ENCODE measurements at regions not wholly inside any gene's neighbourhood (a gene's known extent, or its start where the extent isn't known, plus 50 kb on each side); places are given as distances from the start of the nearest gene placed in this dataset.

DNA sequence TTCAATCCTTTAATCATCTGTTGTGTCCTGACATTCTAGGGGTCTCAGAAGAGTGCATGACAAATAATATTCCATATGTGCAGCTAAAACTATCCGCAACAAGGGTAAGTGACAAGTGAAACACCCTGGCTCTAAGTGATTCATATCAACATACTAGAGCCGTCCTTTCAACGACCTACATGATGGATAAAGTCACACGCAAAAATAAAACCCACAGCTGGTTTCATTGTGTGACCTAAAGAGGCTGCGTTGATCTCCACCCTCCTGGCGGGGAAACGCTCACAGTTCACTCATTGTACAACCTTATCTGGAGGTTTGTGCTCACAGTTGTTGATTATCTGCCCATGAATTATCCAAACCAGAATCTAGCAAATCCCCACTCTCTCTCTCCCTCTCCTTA lies 365.3 kb upstream of the PKN2 start:
- H3K36me3 ChIP-seq: no peaks in the 10 kb centered on the region
- intact Hi-C loops (cut with DNase I): no loop called here

DNA sequence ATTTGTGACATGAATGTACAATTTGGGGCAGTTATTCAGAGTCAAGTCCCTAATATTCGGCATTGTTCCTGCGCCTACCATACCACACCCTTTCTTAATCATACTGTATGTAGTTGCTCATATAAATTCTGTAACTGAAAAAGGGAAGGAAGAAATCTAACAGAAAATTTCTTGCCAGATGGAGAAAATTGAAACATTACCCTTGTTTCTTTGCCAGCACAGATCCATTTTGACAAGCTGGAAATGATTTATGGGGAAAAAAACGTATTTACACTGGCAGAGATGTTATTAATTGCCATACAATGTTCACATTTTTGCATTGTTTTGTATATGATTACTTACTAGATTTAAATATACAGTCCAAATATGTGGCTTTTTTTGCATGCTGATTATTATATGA lies 363.8 kb upstream of the PKN2 start:
- no peaks in the 10 kb centered on the region for H3K27me3 ChIP-seq
- no peaks in the 10 kb centered on the region for H3K9me3 ChIP-seq
- DNase-seq (ENCODE audit: extremely low spot score in 2 of 2): no peak
- TF ChIP-seq POLR2AphosphoS5 (IDR thresholded peaks at IDR 0.05; ENCODE audit: insufficient read depth in 1 of 2, low read depth in 1 of 2): no peak
- no peak for TF ChIP-seq POLR2A (IDR thresholded peaks at IDR 0.05)
- TF ChIP-seq, protein P1, sequence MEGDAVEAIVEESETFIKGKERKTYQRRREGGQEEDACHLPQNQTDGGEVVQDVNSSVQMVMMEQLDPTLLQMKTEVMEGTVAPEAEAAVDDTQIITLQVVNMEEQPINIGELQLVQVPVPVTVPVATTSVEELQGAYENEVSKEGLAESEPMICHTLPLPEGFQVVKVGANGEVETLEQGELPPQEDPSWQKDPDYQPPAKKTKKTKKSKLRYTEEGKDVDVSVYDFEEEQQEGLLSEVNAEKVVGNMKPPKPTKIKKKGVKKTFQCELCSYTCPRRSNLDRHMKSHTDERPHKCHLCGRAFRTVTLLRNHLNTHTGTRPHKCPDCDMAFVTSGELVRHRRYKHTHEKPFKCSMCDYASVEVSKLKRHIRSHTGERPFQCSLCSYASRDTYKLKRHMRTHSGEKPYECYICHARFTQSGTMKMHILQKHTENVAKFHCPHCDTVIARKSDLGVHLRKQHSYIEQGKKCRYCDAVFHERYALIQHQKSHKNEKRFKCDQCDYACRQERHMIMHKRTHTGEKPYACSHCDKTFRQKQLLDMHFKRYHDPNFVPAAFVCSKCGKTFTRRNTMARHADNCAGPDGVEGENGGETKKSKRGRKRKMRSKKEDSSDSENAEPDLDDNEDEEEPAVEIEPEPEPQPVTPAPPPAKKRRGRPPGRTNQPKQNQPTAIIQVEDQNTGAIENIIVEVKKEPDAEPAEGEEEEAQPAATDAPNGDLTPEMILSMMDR (IDR thresholded peaks at IDR 0.05): no peak
- H3K4me3 ChIP-seq: no peak overlapping the region
- H3K36me3 ChIP-seq: no peaks in the 10 kb centered on the region
- no peak overlapping the region for H3K27ac ChIP-seq
- no peaks in the 10 kb centered on the region for H3K4me1 ChIP-seq
- intact Hi-C loops (cut with DNase I): no loop called here

More for the DNA sequence above, 365.3 kb upstream of the PKN2 start:
- Histone ChIP-seq H3K4me3 (no peak overlapping the region), H3K27me3 (no peaks in the 10 kb centered on the region), H3K9me3 (no peaks in the 10 kb centered on the region), H3K4me1 (no peaks in the 10 kb centered on the region), H3K27ac (no peak overlapping the region)
- DNase-seq (ENCODE audit: extremely low spot score in 2 of 2): no peak
- TF ChIP-seq POLR2A (IDR thresholded peaks at IDR 0.05) (no peak), POLR2AphosphoS5 (IDR thresholded peaks at IDR 0.05; ENCODE audit: insufficient read depth in 1 of 2, low read depth in 1 of 2) (no peak)
- TF ChIP-seq, protein P1 (IDR thresholded peaks at IDR 0.05): no peak

DNA sequence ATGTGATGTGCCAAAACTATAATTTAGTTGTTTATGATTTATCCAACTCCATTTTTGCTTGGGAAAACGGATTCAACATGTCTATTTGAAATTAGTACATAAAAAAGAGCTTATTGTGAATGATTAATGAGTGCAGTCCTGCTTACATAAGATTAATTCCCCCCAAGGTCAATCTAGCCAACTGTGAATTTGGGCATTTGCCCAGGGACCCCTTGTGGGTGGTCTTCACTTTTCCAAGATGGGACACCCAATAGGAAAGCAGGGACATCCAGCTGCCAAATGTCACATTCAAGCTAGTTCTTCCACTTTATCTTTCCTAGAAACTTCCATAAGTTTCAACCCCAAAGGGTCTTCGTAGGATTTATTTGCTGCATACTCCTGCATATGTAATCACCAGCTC lies 362.4 kb upstream of the PKN2 start:
- H3K9me3 ChIP-seq: no peaks in the 10 kb centered on the region
- TF ChIP-seq POLR2AphosphoS5 (IDR thresholded peaks at IDR 0.05; ENCODE audit: insufficient read depth in 1 of 2, low read depth in 1 of 2): no peak
- TF ChIP-seq, protein P1 (IDR thresholded peaks at IDR 0.05): no peak
- no peak for TF ChIP-seq POLR2A (IDR thresholded peaks at IDR 0.05)
- no peak overlapping the region for H3K4me3 ChIP-seq
- no peaks in the 10 kb centered on the region for H3K36me3 ChIP-seq
- no peak for DNase-seq (ENCODE audit: extremely low spot score in 2 of 2)
- H3K27ac ChIP-seq: no peak overlapping the region
- H3K4me1 ChIP-seq: no peaks in the 10 kb centered on the region
- H3K27me3 ChIP-seq: no peaks in the 10 kb centered on the region
- intact Hi-C loops (cut with DNase I): no loop called here

DNA sequence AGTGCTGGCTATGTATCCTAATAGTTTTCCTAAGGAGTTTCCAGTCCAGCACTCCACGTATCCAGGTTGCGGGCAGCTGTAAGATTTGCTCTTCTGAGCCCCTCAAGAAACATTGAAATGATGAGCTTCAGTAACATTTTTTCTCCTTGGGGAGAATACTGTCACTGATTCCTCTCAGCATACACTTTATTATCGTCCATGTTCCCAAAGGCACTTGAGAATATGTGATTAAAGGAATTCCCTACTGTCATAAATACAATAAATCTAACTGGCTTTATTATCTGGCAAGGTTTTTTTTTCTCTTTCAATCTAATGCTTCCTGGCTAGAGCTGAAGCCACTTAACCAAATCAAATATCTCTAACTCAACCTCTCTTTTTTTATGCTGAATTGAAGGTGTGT lies 359.2 kb upstream of the PKN2 start:
- Histone ChIP-seq H3K27ac (no peak overlapping the region), H3K27me3 (no peaks in the 10 kb centered on the region), H3K9me3 (no peaks in the 10 kb centered on the region), H3K36me3 (no peaks in the 10 kb centered on the region), H3K4me1 (peaks cover 11% of the 10 kb centered on the region), H3K4me3 (no peak overlapping the region)
- intact Hi-C loops (cut with DNase I): no loop called here
- TF ChIP-seq, protein P1 (IDR thresholded peaks at IDR 0.05): no peak
- no peak for TF ChIP-seq POLR2A (IDR thresholded peaks at IDR 0.05)
- TF ChIP-seq POLR2AphosphoS5 (IDR thresholded peaks at IDR 0.05; ENCODE audit: insufficient read depth in 1 of 2, low read depth in 1 of 2): no peak
- no peak for DNase-seq (ENCODE audit: extremely low spot score in 2 of 2)

DNA sequence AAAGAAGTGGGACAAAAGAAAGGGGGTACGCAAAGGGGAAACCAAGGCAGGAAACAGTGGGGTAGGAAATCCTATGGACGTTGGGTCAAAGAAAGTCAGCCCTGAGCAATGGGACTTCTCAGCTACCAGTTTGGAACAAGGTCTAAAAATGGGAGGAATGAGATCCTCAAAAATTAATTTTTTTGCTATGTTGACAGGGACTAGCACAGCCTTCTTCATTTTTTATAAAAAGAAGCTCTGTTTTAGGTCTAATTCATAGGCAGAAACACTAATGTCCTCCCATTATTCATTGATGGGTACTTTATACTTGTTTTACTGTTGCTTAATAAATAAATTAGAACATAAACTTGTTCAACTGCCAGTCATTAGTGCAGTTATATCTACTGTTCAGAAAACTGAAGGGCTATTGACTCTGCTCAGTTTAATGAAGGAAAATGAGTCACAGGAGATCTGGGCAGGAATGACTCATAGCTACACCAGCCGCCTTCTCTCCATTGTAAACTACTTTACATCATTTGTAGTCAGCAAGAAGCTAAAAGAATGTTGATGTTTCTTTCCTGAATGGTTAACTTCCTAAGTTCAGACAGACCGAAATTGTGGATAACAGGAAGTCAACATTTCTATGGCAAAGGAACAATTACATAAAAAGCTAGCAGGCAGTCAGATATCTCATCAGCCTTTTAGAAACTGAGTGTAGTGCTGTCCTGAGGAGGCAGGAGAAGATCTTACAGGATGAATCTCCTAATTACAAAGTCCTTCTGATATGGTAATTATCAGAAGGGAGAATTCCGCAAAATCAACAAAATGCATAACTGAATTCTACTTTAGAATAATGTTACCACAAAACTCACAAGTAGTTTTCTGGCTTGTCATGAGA lies 356.4 kb upstream of the PKN2 start:
- no peaks in the 10 kb centered on the region for H3K27me3 ChIP-seq
- intact Hi-C loops (cut with DNase I): no loop called here
- no peak for DNase-seq (ENCODE audit: extremely low spot score in 2 of 2)
- no peaks in the 10 kb centered on the region for H3K9me3 ChIP-seq
- peak overlapping the region; percentile 46 for H3K27ac ChIP-seq
- H3K4me3 ChIP-seq: no peak overlapping the region
- H3K36me3 ChIP-seq: no peaks in the 10 kb centered on the region
- peak in 1 of 2 donors; percentile 80 for TF ChIP-seq POLR2AphosphoS5 (IDR thresholded peaks at IDR 0.05; ENCODE audit: insufficient read depth in 1 of 2, low read depth in 1 of 2)
- TF ChIP-seq, protein P1 (IDR thresholded peaks at IDR 0.05): no peak
- peaks cover 11% of the 10 kb centered on the region for H3K4me1 ChIP-seq
